ENCODE measurements at regions not wholly inside any gene's neighbourhood (a gene's known extent, or its start where the extent isn't known, plus 50 kb on each side); places are given as distances from the start of the nearest gene placed in this dataset.

DNA sequence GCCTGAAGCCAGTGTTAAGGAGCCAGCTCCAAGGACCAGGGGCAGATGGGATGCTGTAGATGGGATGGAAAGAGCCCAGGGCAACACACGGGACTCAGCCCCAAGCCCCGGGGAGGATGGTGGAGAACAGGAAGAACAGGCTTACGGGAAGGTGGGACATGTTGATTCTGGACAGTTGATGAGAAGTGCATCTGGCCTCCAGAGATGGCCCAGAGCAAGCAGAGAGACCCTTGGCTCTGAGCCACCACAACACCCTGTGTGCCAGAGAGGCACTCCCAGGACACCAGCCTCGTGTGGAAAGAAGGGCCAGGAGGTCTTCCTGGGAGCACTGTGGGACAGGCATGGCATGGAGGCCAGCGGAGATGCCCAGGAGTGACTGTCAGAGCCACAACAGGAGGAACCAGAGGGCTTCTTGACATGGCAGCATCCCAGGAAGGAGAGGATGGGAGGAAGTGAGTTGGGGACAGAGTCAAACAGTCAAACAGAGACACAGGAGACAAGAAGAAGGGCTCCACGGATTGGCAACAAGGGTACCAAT, 156.3 kb upstream of the MVB12B start:
- no peaks in the 10 kb centered on the region for H3K23me2 ChIP-seq (ENCODE audit: low read depth, low read length)
- POLR2A ChIA-PET (ENCODE audit: partially characterized antibody), result no interaction called here
- H2BK15ac ChIP-seq (ENCODE audit: low read length), result no peak overlapping the region
- no peaks in the 10 kb centered on the region for H3K9me3 ChIP-seq (ENCODE audit: insufficient read depth in 2 of 2, low read depth in 1 of 2, low read length in 1 of 2)
- H3K79me1 ChIP-seq (ENCODE audit: low read depth, low read length), result no peaks in the 10 kb centered on the region
- H3K4me2 ChIP-seq (ENCODE audit: insufficient read depth in 1 of 2, low read depth in 2 of 2, low read length in 2 of 2), result no peak overlapping the region
- WGBS, 2 experiments (ENCODE audit: extremely low coverage in 1 of 2, insufficient coverage in 1 of 2, insufficient read length in 1 of 2, insufficient replicate concordance in 2 of 2, low coverage in 1 of 2, low lambda C conversion rate in 2 of 2, missing lambda C conversion rate in 1 of 2), result 81% methylated on average over 6 of the region's 6 CpGs; no CpG with 5 or more reads in 1 of the 2 experiments
- CTCF ChIA-PET (ENCODE audit: partially characterized antibody), result interaction anchor here (0.6 kb wide), 1 partner anchor 59 kb away, joined by 3 read pairs; no protein-coding TSS in a partner anchor
- H3K18ac ChIP-seq (ENCODE audit: extremely low read depth, low read length), result no peak overlapping the region
- H3K4me3 ChIP-seq (ENCODE audit: extremely low read depth in 1 of 4, insufficient read depth in 2 of 4, low read depth in 3 of 4, low read length in 4 of 4), result no peak overlapping the region
- H3K9ac ChIP-seq (replicated peaks in 1 of 4; ENCODE audit: extremely low read depth in 1 of 4, low read depth in 3 of 4, low read length in 3 of 4), result no peak overlapping the region; a peak in 1 of 7 replicates
- no peak overlapping the region for H3K27ac ChIP-seq (ENCODE audit: low read depth, low read length)
- no peak overlapping the region for H2BK5ac ChIP-seq (ENCODE audit: low read depth, low read length)
- no peaks in the 10 kb centered on the region for H4K20me1 ChIP-seq (replicated peaks in 1 of 2; ENCODE audit: control insufficient read depth in 1 of 2, insufficient read depth in 2 of 2, low read length in 2 of 2)
- H2AFZ ChIP-seq (ENCODE audit: low read length), result no peak overlapping the region
- H4K91ac ChIP-seq (replicated peaks; ENCODE audit: insufficient read length, low read length), result no peak overlapping the region
- no peak overlapping the region for H4K5ac ChIP-seq (ENCODE audit: insufficient read length, low read depth, low read length)
- H3K36me3 ChIP-seq (ENCODE audit: control insufficient read depth in 2 of 4, insufficient read depth in 4 of 4, low read length in 3 of 4), result no peaks in the 10 kb centered on the region
- H3K79me2 ChIP-seq (ENCODE audit: control insufficient read depth in 1 of 2, insufficient read depth in 2 of 2, low read length in 2 of 2), result no peaks in the 10 kb centered on the region
- H2BK12ac ChIP-seq (ENCODE audit: low read depth, low read length), result no peak overlapping the region
- no peak overlapping the region for H2BK120ac ChIP-seq (replicated peaks; ENCODE audit: low read depth, low read length)
- no peak overlapping the region for H3K23ac ChIP-seq (ENCODE audit: insufficient read length)
- no peak overlapping the region for H3K4ac ChIP-seq (replicated peaks; ENCODE audit: insufficient read length, low read depth, low read length)
- H4K8ac ChIP-seq (ENCODE audit: extremely low read depth, insufficient read depth, low read length), result no peak overlapping the region
- no peak overlapping the region for H3K56ac ChIP-seq (replicated peaks; ENCODE audit: insufficient read length, low read depth, low read length)
- no peak for FAIRE-seq
- peaks cover 0 to under 1% (median 0%) of the 10 kb centered on the region in 4 experiments; a peak in 1 of 7 replicates for H3K4me1 ChIP-seq (replicated peaks in 1 of 4; ENCODE audit: control insufficient read depth in 3 of 4, insufficient read depth in 4 of 4, low read length in 3 of 4)
- no peak overlapping the region for H3K14ac ChIP-seq (ENCODE audit: insufficient read length)
- no peak overlapping the region for H2AK5ac ChIP-seq (ENCODE audit: low read depth, low read length)
- H3K27me3 ChIP-seq (replicated peaks in 1 of 4; ENCODE audit: control insufficient read depth in 3 of 4, extremely low read depth in 1 of 4, insufficient read depth in 3 of 4, low read length in 3 of 4), result peaks cover 0 to 2% (median 0%) of the 10 kb centered on the region in 4 experiments; a peak in 1 of 7 replicates
- no peak overlapping the region for H2BK20ac ChIP-seq (ENCODE audit: low read length)
- TF ChIP-seq NANOG (IDR thresholded peaks at IDR 0.05; ENCODE audit: insufficient read depth, low read depth, low read length, poor library complexity, severe bottlenecking) (no peak), SIRT6 (IDR thresholded peaks at IDR 0.05; ENCODE audit: low read length) (no peak), JUN (IDR thresholded peaks at IDR 0.05; ENCODE audit: low read depth, low read length) (no peak), POLR2AphosphoS5 (IDR thresholded peaks at IDR 0.05; ENCODE audit: low read depth, low read length) (no peak), ASH2L (IDR thresholded peaks at IDR 0.05; ENCODE audit: low read length) (no peak), TAF7 (optimal IDR thresholded peaks at IDR 0.05; ENCODE audit: borderline replicate concordance, low read depth, low read length) (no peak), SUZ12 (IDR thresholded peaks at IDR 0.05; ENCODE audit: low read length) (no peak), SP4 (IDR thresholded peaks at IDR 0.05; ENCODE audit: low read length) (no peak), MAFK (IDR thresholded peaks at IDR 0.05; ENCODE audit: low read depth, low read length) (no peak), GABPA (IDR thresholded peaks at IDR 0.05; ENCODE audit: borderline replicate concordance, insufficient read depth, low read length) (no peak), RNF2 (IDR thresholded peaks at IDR 0.05; ENCODE audit: borderline replicate concordance, low read depth, low read length, missing control alignments, poor library complexity, severe bottlenecking) (no peak), TCF12 (IDR thresholded peaks at IDR 0.05; ENCODE audit: low read depth, low read length) (no peak), TAF1 (IDR thresholded peaks at IDR 0.05; ENCODE audit: low read depth, low read length) (no peak)
- TF ChIP-seq, protein P1, sequence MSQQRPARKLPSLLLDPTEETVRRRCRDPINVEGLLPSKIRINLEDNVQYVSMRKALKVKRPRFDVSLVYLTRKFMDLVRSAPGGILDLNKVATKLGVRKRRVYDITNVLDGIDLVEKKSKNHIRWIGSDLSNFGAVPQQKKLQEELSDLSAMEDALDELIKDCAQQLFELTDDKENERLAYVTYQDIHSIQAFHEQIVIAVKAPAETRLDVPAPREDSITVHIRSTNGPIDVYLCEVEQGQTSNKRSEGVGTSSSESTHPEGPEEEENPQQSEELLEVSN (IDR thresholded peaks at IDR 0.05), result no peak
- no peak for DNase-seq (ENCODE audit: low read depth in 1 of 2, low spot score in 2 of 2)
